Osteoblast (primary cell): ENCODE measurements at regions not wholly inside any gene's neighbourhood (a gene's known extent, or its start where the extent isn't known, plus 50 kb on each side); places are given as distances from the start of the nearest gene placed in this dataset.

Experiments
- DNase-seq: peaks from one replicate; pipeline ENCODE4 v3.0.0; 2011; ENCODE audit warnings: low spot score, mixed read lengths; ENCODE audit not compliant: insufficient read length; ENCODE audit errors: missing footprints
- H2AFZ ChIP-seq: 2 replicates; pipeline ENCODE4 v1.6.0; 2011; ENCODE audit warnings: mild to moderate bottlenecking, low read length
- H3K27ac ChIP-seq: 2 replicates; pipeline ENCODE4 v1.5.1; 2011; ENCODE audit warnings: mild to moderate bottlenecking, low read depth, low read length, moderate library complexity
- H3K27me3 ChIP-seq: 2 replicates; pipeline ENCODE4 v1.6.0; 2012; ENCODE audit warnings: mild to moderate bottlenecking, control low read depth, inconsistent platforms, low read length, moderate library complexity; ENCODE audit not compliant: insufficient read depth
- H3K36me3 ChIP-seq: 2 replicates; pipeline ENCODE4 v1.5.1; 2011; ENCODE audit warnings: mild to moderate bottlenecking, low read length, control low read depth, moderate library complexity; ENCODE audit not compliant: insufficient read depth
- H3K4me1 ChIP-seq: 2 replicates; pipeline ENCODE4 v1.5.1; 2011; ENCODE audit warnings: mild to moderate bottlenecking, low read length, control low read depth, moderate library complexity; ENCODE audit not compliant: insufficient read depth
- H3K4me2 ChIP-seq: 2 replicates; pipeline ENCODE4 v1.6.0; 2011; ENCODE audit warnings: mild to moderate bottlenecking, low read length; ENCODE audit not compliant: insufficient read depth
- H3K4me3 ChIP-seq: fragments of 200-600 bp; sonication (generic); 3 replicates; pipeline ENCODE4 v1.5.1; 2012; ENCODE audit warnings: mild to moderate bottlenecking, low read length, inconsistent platforms; ENCODE audit not compliant: insufficient read depth
- H3K79me2 ChIP-seq: 2 replicates; pipeline ENCODE4 v1.6.0; 2012; ENCODE audit warnings: mild to moderate bottlenecking, low read length, control low read depth, inconsistent platforms; ENCODE audit not compliant: insufficient read depth
- H3K9me3 ChIP-seq: 2 replicates; pipeline ENCODE4 v1.5.1; 2011; ENCODE audit warnings: low read depth, low read length, control low read depth
- H4K20me1 ChIP-seq: 2 replicates; pipeline ENCODE4 v1.6.0; 2012; ENCODE audit warnings: mild to moderate bottlenecking, low read length, control low read depth; ENCODE audit not compliant: insufficient read depth
- TF ChIP-seq, protein P1 (sequence below): IDR thresholded peaks from 2 replicates; pipeline ENCODE4 v1.5.1; 2011; ENCODE audit warnings: mild to moderate bottlenecking, low read depth, low read length, moderate library complexity; ENCODE audit errors: extremely low read depth

DNA sequence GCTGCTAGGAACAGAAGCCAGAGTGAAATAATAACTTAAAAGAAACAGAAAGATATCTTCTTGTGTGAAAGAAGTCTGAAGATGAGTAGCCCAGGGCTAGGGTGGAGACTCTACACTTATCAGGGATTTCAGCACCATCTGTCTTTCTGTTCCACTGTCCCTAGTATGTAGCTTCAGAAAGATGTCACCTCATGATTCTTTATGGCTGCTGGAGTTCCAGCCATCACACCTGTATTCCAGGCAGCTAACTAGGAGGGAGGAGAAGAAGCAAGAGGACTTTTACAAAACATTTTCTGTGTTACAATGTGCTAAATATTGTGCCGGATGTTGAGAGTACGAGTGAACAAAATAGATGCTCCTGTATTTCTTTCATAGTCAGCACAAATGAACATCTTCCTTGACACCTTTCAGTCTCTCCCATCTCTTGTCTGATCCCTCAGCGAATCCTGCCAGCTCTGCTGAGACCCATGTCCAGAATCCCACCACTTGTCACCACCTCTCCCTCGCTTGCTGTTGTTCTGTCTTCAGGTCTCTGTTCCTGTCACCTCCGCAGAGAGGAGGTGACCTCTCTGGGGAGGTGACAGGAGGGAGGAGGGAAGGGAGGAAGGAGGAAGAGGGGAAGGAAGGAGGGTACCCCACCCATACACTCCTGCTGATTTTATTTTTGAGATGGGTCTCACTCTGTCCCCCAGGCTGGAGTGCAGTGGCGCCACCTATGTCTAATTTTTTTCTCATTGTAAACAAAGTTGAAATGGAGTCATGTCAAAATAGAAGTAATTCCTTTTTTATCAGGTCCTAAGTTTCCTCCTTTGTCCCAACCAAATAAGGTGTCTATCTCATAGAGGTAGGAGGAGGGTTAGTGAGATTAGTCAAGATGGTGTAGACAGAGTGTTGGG lies 188.9 kb downstream of the TFAP2C start:
- Histone ChIP-seq H4K20me1 (no peaks in the 10 kb centered on the region), H3K36me3 (no peaks in the 10 kb centered on the region), H3K4me2 (no peak overlapping the region), H3K27ac (no peak overlapping the region), H3K4me3 (no peak overlapping the region), H3K4me1 (no peaks in the 10 kb centered on the region), H3K79me2 (no peaks in the 10 kb centered on the region), H3K9me3 (no peaks in the 10 kb centered on the region), H3K27me3 (peaks cover 3% of the 10 kb centered on the region), H2AFZ (no peak overlapping the region)
- TF ChIP-seq, protein P1, sequence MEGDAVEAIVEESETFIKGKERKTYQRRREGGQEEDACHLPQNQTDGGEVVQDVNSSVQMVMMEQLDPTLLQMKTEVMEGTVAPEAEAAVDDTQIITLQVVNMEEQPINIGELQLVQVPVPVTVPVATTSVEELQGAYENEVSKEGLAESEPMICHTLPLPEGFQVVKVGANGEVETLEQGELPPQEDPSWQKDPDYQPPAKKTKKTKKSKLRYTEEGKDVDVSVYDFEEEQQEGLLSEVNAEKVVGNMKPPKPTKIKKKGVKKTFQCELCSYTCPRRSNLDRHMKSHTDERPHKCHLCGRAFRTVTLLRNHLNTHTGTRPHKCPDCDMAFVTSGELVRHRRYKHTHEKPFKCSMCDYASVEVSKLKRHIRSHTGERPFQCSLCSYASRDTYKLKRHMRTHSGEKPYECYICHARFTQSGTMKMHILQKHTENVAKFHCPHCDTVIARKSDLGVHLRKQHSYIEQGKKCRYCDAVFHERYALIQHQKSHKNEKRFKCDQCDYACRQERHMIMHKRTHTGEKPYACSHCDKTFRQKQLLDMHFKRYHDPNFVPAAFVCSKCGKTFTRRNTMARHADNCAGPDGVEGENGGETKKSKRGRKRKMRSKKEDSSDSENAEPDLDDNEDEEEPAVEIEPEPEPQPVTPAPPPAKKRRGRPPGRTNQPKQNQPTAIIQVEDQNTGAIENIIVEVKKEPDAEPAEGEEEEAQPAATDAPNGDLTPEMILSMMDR, result no peak
- no peak for DNase-seq

DNA sequence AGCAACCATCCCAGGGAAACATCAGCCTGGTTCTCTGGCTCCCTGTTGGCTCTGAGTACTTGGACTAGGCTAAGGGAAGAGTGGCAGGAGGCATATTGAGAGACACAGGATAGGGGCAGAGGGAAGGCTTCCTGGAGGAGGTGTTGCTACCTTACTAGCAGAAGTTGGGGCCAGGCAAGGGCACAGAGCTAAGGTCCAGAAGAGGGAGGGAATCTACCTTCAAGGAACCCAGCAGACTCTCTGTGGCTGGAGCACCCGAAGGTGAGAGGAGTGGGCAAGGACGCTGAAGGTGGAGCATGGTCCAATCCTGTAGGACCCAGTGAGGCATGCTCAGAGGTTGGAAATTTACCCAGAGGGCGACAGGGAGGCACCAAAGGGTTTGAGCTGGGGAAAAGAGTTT lies 191.9 kb downstream of the TFAP2C start:
- Histone ChIP-seq H2AFZ (no peak overlapping the region), H3K27me3 (peaks cover 10% of the 10 kb centered on the region), H3K4me3 (no peak overlapping the region), H3K36me3 (no peaks in the 10 kb centered on the region), H3K27ac (no peak overlapping the region), H3K4me1 (no peaks in the 10 kb centered on the region), H3K79me2 (no peaks in the 10 kb centered on the region), H4K20me1 (no peaks in the 10 kb centered on the region), H3K9me3 (no peaks in the 10 kb centered on the region), H3K4me2 (no peak overlapping the region)
- DNase-seq, result no peak
- TF ChIP-seq, protein P1, result no peak

DNA sequence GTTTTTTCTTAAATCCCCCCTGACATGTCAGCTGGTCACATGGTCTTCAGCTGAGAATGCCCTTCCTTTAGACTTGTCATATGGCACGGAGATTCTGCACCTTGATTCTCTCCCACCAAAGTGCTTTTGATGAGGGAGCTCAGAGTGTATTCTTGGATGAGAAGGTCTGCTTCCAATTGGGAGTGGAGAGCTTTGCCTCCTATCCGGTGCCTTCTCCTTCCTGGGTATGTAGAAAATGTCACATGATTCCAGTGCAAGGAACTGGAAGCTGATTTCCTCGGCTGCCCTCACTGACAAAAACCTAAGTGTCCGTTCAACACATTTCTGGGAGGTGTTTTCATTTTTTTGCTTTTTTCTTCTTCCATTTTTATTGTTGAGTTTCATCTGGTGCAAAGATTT lies 197.2 kb downstream of the TFAP2C start:
- H3K27ac ChIP-seq, result no peak overlapping the region

More for the DNA sequence above, 197.2 kb downstream of the TFAP2C start:
- H3K79me2 ChIP-seq, result no peaks in the 10 kb centered on the region
- H3K4me3 ChIP-seq, result no peak overlapping the region
- no peaks in the 10 kb centered on the region for H3K4me1 ChIP-seq
- no peak overlapping the region for H2AFZ ChIP-seq
- no peaks in the 10 kb centered on the region for H3K36me3 ChIP-seq
- TF ChIP-seq, protein P1, result no peak
- H3K4me2 ChIP-seq, result peak overlapping the region; percentile 56
- H4K20me1 ChIP-seq, result no peaks in the 10 kb centered on the region
- no peaks in the 10 kb centered on the region for H3K9me3 ChIP-seq
- no peak for DNase-seq
- H3K27me3 ChIP-seq, result peaks cover 34% of the 10 kb centered on the region
